Gastroesophageal sphincter (tissue), 2 donors: ENCODE measurements at regions not wholly inside any gene's neighbourhood (a gene's known extent, or its start where the extent isn't known, plus 50 kb on each side); places are given as distances from the start of the nearest gene placed in this dataset.

Experiments used
- EP300 ChIP-seq: sonication (generic); formaldehyde crosslinking; IDR thresholded peaks from one replicate; pipeline ENCODE4 v1.6.1; 2017; ENCODE audit warnings: antibody characterized with exemption, mild to moderate bottlenecking
- POLR2A ChIP-seq, 2 donors: fragments of 450-650 bp; IDR thresholded peaks; one replicate each; pipeline ENCODE4 v1.6.1; 2017; ENCODE audit warnings: antibody characterized with exemption in 2 of 2, mild to moderate bottlenecking in 2 of 2, moderate library complexity in 1 of 2

- TF ChIP-seq EP300, result no peak
- no peak for TF ChIP-seq POLR2A (IDR thresholded peaks at IDR 0.05)
Observed at GRCh38 chr10:52642208-52642607, 130.4 kb downstream of the MBL2 start.
